Keratinocyte (primary cell): ENCODE measurements at regions not wholly inside any gene's neighbourhood (a gene's known extent, or its start where the extent isn't known, plus 50 kb on each side); places are given as distances from the start of the nearest gene placed in this dataset.

ENCODE experiments used
- DNase-seq: peaks from one replicate; pipeline ENCODE4 v3.0.0-alpha.2; 2011; ENCODE audit warnings: low read depth, missing footprints, low spot score
- FAIRE-seq: peaks from 2 replicates; lab custom pipeline; 2011; peaks lifted over from hg19 to GRCh38; lab: Jason Lieb, UNC
- H2AFZ ChIP-seq: 2 replicates; pipeline ENCODE4 v1.6.0; 2012; ENCODE audit warnings: low read length, control low read depth, inconsistent platforms; ENCODE audit not compliant: control insufficient read depth
- H3K27ac ChIP-seq: 2 replicates; pipeline ENCODE4 v1.5.1; 2011; ENCODE audit warnings: low read length; ENCODE audit not compliant: control insufficient read depth, insufficient read depth
- H3K27me3 ChIP-seq: 3 replicates; pipeline ENCODE4 v1.6.0; 2011; ENCODE audit warnings: low read length; ENCODE audit not compliant: control insufficient read depth, insufficient read depth; ENCODE audit errors: extremely low read depth
- H3K36me3 ChIP-seq, 2 experiments: 2 replicates in 1 of 2; 3 replicates in 1 of 2; pipeline ENCODE4 v1.5.1; 2011; ENCODE audit warnings: low read length in 2 of 2, mild to moderate bottlenecking in 1 of 2; ENCODE audit not compliant: control insufficient read depth in 2 of 2, insufficient read depth in 2 of 2; ENCODE audit errors: extremely low read depth in 1 of 2
- H3K4me1 ChIP-seq: 3 replicates; pipeline ENCODE4 v1.5.1; 2011; ENCODE audit warnings: low read length; ENCODE audit not compliant: control insufficient read depth, insufficient read depth; ENCODE audit errors: extremely low read depth
- H3K4me2 ChIP-seq: 3 replicates; pipeline ENCODE4 v1.6.0; 2011; ENCODE audit warnings: low read depth, low read length; ENCODE audit not compliant: control insufficient read depth, insufficient read depth; ENCODE audit errors: extremely low read depth
- H3K4me3 ChIP-seq, 3 experiments: fragments of 200-600 bp in 1 of 3; sonication (generic) in 1 of 3; 2 replicates in 2 of 3; 3 replicates in 1 of 3; pipeline ENCODE4 v1.5.1; 2011 to 2016; ENCODE audit warnings: low read length in 3 of 3, mild to moderate bottlenecking in 3 of 3, control low read depth in 2 of 3, inconsistent platforms in 1 of 3, low read depth in 1 of 3, mixed read lengths in 1 of 3, mixed run types in 1 of 3, moderate library complexity in 1 of 3; ENCODE audit not compliant: control insufficient read depth in 2 of 3, insufficient read depth in 2 of 3; ENCODE audit errors: extremely low read depth in 1 of 3
- H3K79me2 ChIP-seq: 2 replicates; pipeline ENCODE4 v1.6.0; 2012; ENCODE audit warnings: low read length; ENCODE audit not compliant: control insufficient read depth, insufficient read depth
- H3K9ac ChIP-seq: 3 replicates; pipeline ENCODE4 v1.6.0; 2011; ENCODE audit warnings: low read length; ENCODE audit not compliant: control insufficient read depth, insufficient read depth; ENCODE audit errors: extremely low read depth
- H3K9me1 ChIP-seq: 3 replicates; pipeline ENCODE4 v1.6.0; 2011; ENCODE audit warnings: low read length; ENCODE audit not compliant: control insufficient read depth, insufficient read depth; ENCODE audit errors: extremely low read depth
- H3K9me3 ChIP-seq: 2 replicates; pipeline ENCODE4 v1.5.1; 2012; ENCODE audit warnings: low read depth, low read length; ENCODE audit not compliant: control insufficient read depth
- H4K20me1 ChIP-seq: 3 replicates; pipeline ENCODE4 v1.6.0; 2011; ENCODE audit warnings: low read length; ENCODE audit not compliant: control insufficient read depth, insufficient read depth; ENCODE audit errors: extremely low read depth
- EZH2 ChIP-seq: IDR thresholded peaks from one replicate; pipeline ENCODE4 v1.6.1; 2012; ENCODE audit warnings: inconsistent platforms, mild to moderate bottlenecking, low read length, moderate library complexity
- dilution Hi-C: fragments of 300-500 bp; cut with MboI; formaldehyde crosslinking; loops from one replicate; pipeline ENCODE4 v1.7.0; 2020; ENCODE audit warnings: low sequenced_read_pairs; ENCODE audit not compliant: extremely low pct_ligation_motif_present
- TF ChIP-seq, protein P1 (sequence below), 3 experiments: IDR thresholded peaks in 1 of 3; conservative IDR thresholded peaks in 1 of 3; optimal IDR thresholded peaks in 1 of 3; 2 replicates in 2 of 3; 3 replicates in 1 of 3; pipeline versions ENCODE3 to v1.5.1; 2011; ENCODE audit warnings: low read length in 3 of 3, mild to moderate bottlenecking in 3 of 3, moderate library complexity in 2 of 3, control low read depth in 1 of 3, inconsistent platforms in 1 of 3; ENCODE audit not compliant: insufficient read depth in 2 of 3; ENCODE audit errors: extremely low read depth in 1 of 3

DNA sequence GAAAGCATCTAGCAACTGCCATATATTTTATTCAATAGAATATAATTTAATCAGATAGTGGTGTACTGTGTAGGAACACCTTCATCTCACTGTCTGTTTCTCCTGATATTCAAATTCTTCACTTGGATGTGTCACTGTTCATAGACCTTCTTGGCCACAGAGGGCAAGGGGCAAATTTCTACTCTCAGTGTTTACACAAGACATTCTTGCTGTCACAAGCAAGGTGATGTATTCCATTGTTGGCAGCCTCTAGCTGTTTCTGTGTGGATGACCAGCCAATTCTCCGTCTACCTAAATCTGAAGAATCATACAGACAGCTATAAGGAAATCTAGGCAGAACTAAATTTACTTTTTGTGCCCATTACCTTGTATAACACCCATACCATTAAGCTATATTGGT is 948.3 kb downstream of the CNTNAP5 start:
- Histone ChIP-seq H3K36me3 (no peaks in the 10 kb centered on the region), H3K9ac (no peak overlapping the region), H3K27me3 (no peaks in the 10 kb centered on the region), H2AFZ (no peak overlapping the region), H3K4me1 (no peaks in the 10 kb centered on the region), H3K27ac (no peak overlapping the region), H3K79me2 (no peaks in the 10 kb centered on the region), H4K20me1 (no peaks in the 10 kb centered on the region), H3K9me3 (no peaks in the 10 kb centered on the region), H3K9me1 (no peaks in the 10 kb centered on the region), H3K4me3 (no peak overlapping the region), H3K4me2 (no peak overlapping the region)
- DNase-seq (no peak), FAIRE-seq (no peak)
- TF ChIP-seq, protein P1, sequence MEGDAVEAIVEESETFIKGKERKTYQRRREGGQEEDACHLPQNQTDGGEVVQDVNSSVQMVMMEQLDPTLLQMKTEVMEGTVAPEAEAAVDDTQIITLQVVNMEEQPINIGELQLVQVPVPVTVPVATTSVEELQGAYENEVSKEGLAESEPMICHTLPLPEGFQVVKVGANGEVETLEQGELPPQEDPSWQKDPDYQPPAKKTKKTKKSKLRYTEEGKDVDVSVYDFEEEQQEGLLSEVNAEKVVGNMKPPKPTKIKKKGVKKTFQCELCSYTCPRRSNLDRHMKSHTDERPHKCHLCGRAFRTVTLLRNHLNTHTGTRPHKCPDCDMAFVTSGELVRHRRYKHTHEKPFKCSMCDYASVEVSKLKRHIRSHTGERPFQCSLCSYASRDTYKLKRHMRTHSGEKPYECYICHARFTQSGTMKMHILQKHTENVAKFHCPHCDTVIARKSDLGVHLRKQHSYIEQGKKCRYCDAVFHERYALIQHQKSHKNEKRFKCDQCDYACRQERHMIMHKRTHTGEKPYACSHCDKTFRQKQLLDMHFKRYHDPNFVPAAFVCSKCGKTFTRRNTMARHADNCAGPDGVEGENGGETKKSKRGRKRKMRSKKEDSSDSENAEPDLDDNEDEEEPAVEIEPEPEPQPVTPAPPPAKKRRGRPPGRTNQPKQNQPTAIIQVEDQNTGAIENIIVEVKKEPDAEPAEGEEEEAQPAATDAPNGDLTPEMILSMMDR (optimal IDR thresholded peaks at IDR 0.05 in 1 of 3, IDR thresholded peaks at IDR 0.05 in 1 of 3, conservative IDR thresholded peaks at IDR 0.05 in 1 of 3; ENCODE audit: extremely low read depth in 1 of 3, insufficient read depth in 2 of 3, low read length in 3 of 3): no peak
- TF ChIP-seq EZH2: no peak
- dilution Hi-C loops: no loop called here

DNA sequence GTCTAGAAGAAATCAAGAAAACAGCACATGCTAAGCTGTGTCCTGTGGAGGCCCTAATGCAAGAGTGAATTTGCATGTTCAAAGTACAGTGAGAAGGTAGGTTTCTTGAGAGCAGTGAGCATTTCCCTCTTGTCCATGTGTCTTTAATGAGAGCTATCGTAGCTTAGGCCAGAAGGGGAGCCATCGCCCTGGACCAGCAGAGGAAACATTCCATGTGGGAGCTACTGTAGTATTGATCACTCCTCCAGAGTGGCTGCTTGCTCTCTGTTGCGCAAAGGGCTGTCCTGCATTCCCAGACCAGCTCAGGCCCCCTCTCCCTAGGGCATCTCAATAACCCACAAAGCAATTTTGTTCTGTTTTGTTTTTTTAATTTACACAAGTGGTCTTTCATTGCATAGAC is 950.1 kb downstream of the CNTNAP5 start:
- Histone ChIP-seq H3K36me3 (no peaks in the 10 kb centered on the region), H3K4me1 (no peaks in the 10 kb centered on the region), H3K27me3 (no peaks in the 10 kb centered on the region), H3K4me3 (no peak overlapping the region), H3K27ac (no peak overlapping the region), H3K79me2 (no peaks in the 10 kb centered on the region), H3K9me1 (no peaks in the 10 kb centered on the region), H3K4me2 (no peak overlapping the region), H2AFZ (no peak overlapping the region), H3K9ac (no peak overlapping the region), H3K9me3 (no peaks in the 10 kb centered on the region), H4K20me1 (no peaks in the 10 kb centered on the region)
- DNase-seq (no peak), FAIRE-seq (no peak)
- TF ChIP-seq, protein P1 (optimal IDR thresholded peaks at IDR 0.05 in 1 of 3, IDR thresholded peaks at IDR 0.05 in 1 of 3, conservative IDR thresholded peaks at IDR 0.05 in 1 of 3; ENCODE audit: extremely low read depth in 1 of 3, insufficient read depth in 2 of 3, low read length in 3 of 3): no peak
- TF ChIP-seq EZH2: no peak
- dilution Hi-C loops: no loop called here
